HEK293T (cell line): ENCODE measurements at regions not wholly inside any gene's neighbourhood (a gene's known extent, or its start where the extent isn't known, plus 50 kb on each side); places are given as distances from the start of the nearest gene placed in this dataset.

Experiments
- NFRKB ChIP-seq: fragments of 450-650 bp; IDR thresholded peaks from 2 replicates; pipeline ENCODE4 v1.6.1; 2016; ENCODE audit warnings: mild to moderate bottlenecking, moderate library complexity
- SP1 ChIP-seq: fragments of 450-650 bp; IDR thresholded peaks from 2 replicates; pipeline ENCODE4 v1.6.1; 2017
- SUZ12 ChIP-seq: fragments of 450-650 bp; IDR thresholded peaks from 2 replicates; pipeline ENCODE4 v1.6.1; 2016; ENCODE audit warnings: mild to moderate bottlenecking

GRCh38 chr1:106571109-106571508 is 485.4 kb upstream of the PRMT6 start:
- no peak for TF ChIP-seq SUZ12
- no peak for TF ChIP-seq SP1
- no peak for TF ChIP-seq NFRKB
